Dedifferentiated amniotic fluid mesenchymal stem cell (primary cell): ENCODE measurements at regions not wholly inside any gene's neighbourhood (a gene's known extent, or its start where the extent isn't known, plus 50 kb on each side); places are given as distances from the start of the nearest gene placed in this dataset.

Source experiments
- DNase-seq: peaks from one replicate; pipeline ENCODE4 v3.0.0-alpha.2; 2016; ENCODE audit errors: extremely low spot score

GRCh38 chr18:45487581-45487980 is 127.7 kb upstream of the SLC14A2 start:
- DNase-seq: no peak

GRCh38 chr18:45488645-45489044 is 126.6 kb upstream of the SLC14A2 start:
- DNase-seq: no peak

GRCh38 chr18:45493830-45494229 is 121.4 kb upstream of the SLC14A2 start:
- no peak for DNase-seq

GRCh38 chr18:45494811-45495210 is 120.5 kb upstream of the SLC14A2 start:
- no peak for DNase-seq

GRCh38 chr18:45496741-45497140 is 118.5 kb upstream of the SLC14A2 start:
- DNase-seq: no peak

- DNase-seq: no peak
Observed at GRCh38 chr18:45497595-45498286, 117.5 kb upstream of the SLC14A2 start.

- DNase-seq: no peak
Observed at GRCh38 chr18:45498287-45498658, 117.0 kb upstream of the SLC14A2 start.

- DNase-seq: peak; percentile 44
Observed at GRCh38 chr18:45503990-45504389, 111.3 kb upstream of the SLC14A2 start.

- DNase-seq: peak; percentile 49
Observed at GRCh38 chr18:45505497-45506206, 109.6 kb upstream of the SLC14A2 start.

- no peak for DNase-seq
Observed at GRCh38 chr18:45506951-45507350, 108.3 kb upstream of the SLC14A2 start.

- no peak for DNase-seq
Observed at GRCh38 chr18:45509535-45509934, 105.7 kb upstream of the SLC14A2 start.

- DNase-seq: no peak
Observed at GRCh38 chr18:45510656-45511055, 104.6 kb upstream of the SLC14A2 start.

- DNase-seq: no peak
Observed at GRCh38 chr18:45512363-45512953, 102.8 kb upstream of the SLC14A2 start.

GRCh38 chr18:45517181-45517741 is 98.0 kb upstream of the SLC14A2 start:
- DNase-seq: peak; percentile 49

- DNase-seq: no peak
Observed at GRCh38 chr18:45518311-45519155, 96.7 kb upstream of the SLC14A2 start.

- no peak for DNase-seq
Observed at GRCh38 chr18:45519411-45520280, 95.6 kb upstream of the SLC14A2 start.

GRCh38 chr18:45521136-45521535 is 94.1 kb upstream of the SLC14A2 start:
- DNase-seq: peak; percentile 71

GRCh38 chr18:45521777-45522176 is 93.5 kb upstream of the SLC14A2 start:
- DNase-seq: peak; percentile 46

- DNase-seq: peak; percentile 21
Observed at GRCh38 chr18:45522371-45522770, 92.9 kb upstream of the SLC14A2 start.

GRCh38 chr18:45525301-45525700 is 90.0 kb upstream of the SLC14A2 start:
- DNase-seq: no peak
